Pancreas (tissue), 10 donors: ENCODE measurements at regions not wholly inside any gene's neighbourhood (a gene's known extent, or its start where the extent isn't known, plus 50 kb on each side); places are given as distances from the start of the nearest gene placed in this dataset.

Experiments used
- ATAC-seq, 4 donors: fragments of 200-7000 bp; cut with Tn5 transposase; one replicate each; pipeline versions ENCODE4 v1.8.0 to v1.9.1; 2020; ENCODE audit warnings: mild to moderate bottlenecking in 4 of 4, moderate library complexity in 4 of 4
- DNase-seq, 6 donors: peaks; one replicate each; pipeline ENCODE4 v3.0.0-alpha.2; 2020
- FAIRE-seq: peaks from 2 replicates; lab custom pipeline; 2012; peaks lifted over from hg19 to GRCh38; lab: Jason Lieb, UNC
- H3K27ac ChIP-seq, 4 donors: fragments of 200-600 bp; sonication (generic); 1 replicate in 3 of 4; 2 replicates in 1 of 4; pipeline versions ENCODE4 v1.5.0 to v1.8.0; 2020
- H3K27me3 ChIP-seq, 4 donors: fragments of 200-600 bp; one replicate each; pipeline ENCODE4 v1.8.0; 2021
- H3K36me3 ChIP-seq, 3 donors: fragments of 200-600 bp; sonication (generic) in 1 of 3; one replicate each; pipeline versions ENCODE4 v1.5.0 to v1.8.0; 2020 to 2021
- H3K4me1 ChIP-seq, 3 donors: fragments of 200-600 bp; one replicate each; pipeline ENCODE4 v1.8.0; 2021
- H3K4me3 ChIP-seq, 4 donors: fragments of 200-600 bp; sonication (generic) in 2 of 4; one replicate each; pipeline versions ENCODE4 v1.5.0 to v1.8.0; 2020 to 2021
- H3K9me3 ChIP-seq, 4 donors: fragments of 200-600 bp; one replicate each; pipeline ENCODE4 v1.8.0; 2021
- CTCF ChIP-seq, 4 donors: fragments of 200-600 bp; sonication (generic) in 3 of 4; IDR thresholded peaks; one replicate each; pipeline versions ENCODE4 v1.5.0 to v1.8.0; 2021; ENCODE audit warnings: antibody characterized with exemption in 4 of 4
- WGBS, 2 donors: extraction: QIAGEN DNeasy Blood & Tissue Kit; methylation state at CpG; one replicate each; pipeline ENCODE4 v1.1.7; 2013; 5-methylcytosine and 5-hydroxymethylcytosine counted together
- intact Hi-C, 3 donors: fragments of 100-400 bp; cut with DNase I; formaldehyde crosslinking; loops; one replicate each; pipeline versions ENCODE4 v1.11.1 to v1.14.2; 2022
- donor health status: healthy with polysubstance abuse.
- donor health status: DM: no; HTN: no; CAD: no; lungs with moderate emphysema.
- donor health status: DM: no; HTN: no; CAD: no.
- donor health status: control.
- donor health status: control.
- donor health status: Bipolar disorder and iron deficiency.
- donor health status: DM: yes; HTN: yes; CAD: no.
- donor health status: DM: no; HTN: no; CAD: no.
- donor health status: DM: no; HTN: no; CAD: no.
- donor health status: DM: yes; HTN: yes; CAD: no.

- H3K27me3 ChIP-seq, result no peaks in the 10 kb centered on the region
- H3K27ac ChIP-seq, result no peak overlapping the region
- no peaks in the 10 kb centered on the region for H3K9me3 ChIP-seq
- no peak overlapping the region for H3K4me3 ChIP-seq
- H3K4me1 ChIP-seq, result no peaks in the 10 kb centered on the region
- FAIRE-seq (no peak), DNase-seq (no peak), ATAC-seq (no peak)
- WGBS, 2 donors, result 73% methylated on average over 5 of the region's 5 CpGs
- intact Hi-C loops, result no loop called here
- no peaks in the 10 kb centered on the region for H3K36me3 ChIP-seq
- TF ChIP-seq CTCF (IDR thresholded peaks at IDR 0.05), result no peak
Measured at GRCh38 chr3:73254062-73254461, 192.6 kb downstream of the EBLN2 start.

DNA sequence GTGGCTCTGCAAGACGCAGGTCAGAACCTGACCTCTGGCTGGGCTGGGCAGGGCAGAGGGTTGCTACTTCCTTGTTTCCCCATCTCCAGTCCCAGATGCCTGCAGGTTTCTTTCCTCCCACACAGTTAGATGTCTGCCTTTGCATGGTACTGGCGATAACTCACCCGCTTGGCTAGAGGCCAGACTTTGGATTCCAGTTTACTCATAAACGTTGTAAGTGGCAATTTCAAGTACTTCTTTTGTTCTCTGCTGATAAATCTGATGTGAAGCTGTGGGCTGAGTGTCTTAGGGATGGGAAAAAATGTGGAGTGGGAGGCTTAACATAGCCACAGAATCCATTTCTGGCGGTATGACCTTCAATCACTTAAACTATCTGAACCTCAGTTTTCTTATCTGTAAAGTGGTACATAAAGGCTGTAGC, 194.2 kb downstream of the EBLN2 start:
- no peaks in the 10 kb centered on the region for H3K9me3 ChIP-seq
- H3K27ac ChIP-seq, result no peak overlapping the region
- intact Hi-C loops, result no loop called here
- DNase-seq (peak in 4 of 6 donors; percentile 34 to 59 (median 44)), FAIRE-seq (no peak), ATAC-seq (peak; percentile 55 to 94 (median 90))
- H3K4me1 ChIP-seq, result no peaks in the 10 kb centered on the region
- no peaks in the 10 kb centered on the region for H3K27me3 ChIP-seq
- TF ChIP-seq CTCF (IDR thresholded peaks at IDR 0.05), result no peak
- H3K36me3 ChIP-seq, result no peaks in the 10 kb centered on the region
- H3K4me3 ChIP-seq, result no peak overlapping the region
- WGBS, 2 donors, result 17 to 29% methylated on average over 5 of the region's 5 CpGs

- Histone ChIP-seq H3K27ac (no peak overlapping the region), H3K27me3 (no peaks in the 10 kb centered on the region), H3K4me1 (no peaks in the 10 kb centered on the region), H3K9me3 (no peaks in the 10 kb centered on the region), H3K36me3 (no peaks in the 10 kb centered on the region), H3K4me3 (no peak overlapping the region)
- ATAC-seq, result no peak
- no peak for FAIRE-seq
- 82 to 86% methylated on average over 4 of the region's 4 CpGs for WGBS, 2 donors
- no peak for DNase-seq
- no peak for TF ChIP-seq CTCF (IDR thresholded peaks at IDR 0.05)
- intact Hi-C loops, result no loop called here
Measured at GRCh38 chr3:73257186-73257585, 195.7 kb downstream of the EBLN2 start.

DNA sequence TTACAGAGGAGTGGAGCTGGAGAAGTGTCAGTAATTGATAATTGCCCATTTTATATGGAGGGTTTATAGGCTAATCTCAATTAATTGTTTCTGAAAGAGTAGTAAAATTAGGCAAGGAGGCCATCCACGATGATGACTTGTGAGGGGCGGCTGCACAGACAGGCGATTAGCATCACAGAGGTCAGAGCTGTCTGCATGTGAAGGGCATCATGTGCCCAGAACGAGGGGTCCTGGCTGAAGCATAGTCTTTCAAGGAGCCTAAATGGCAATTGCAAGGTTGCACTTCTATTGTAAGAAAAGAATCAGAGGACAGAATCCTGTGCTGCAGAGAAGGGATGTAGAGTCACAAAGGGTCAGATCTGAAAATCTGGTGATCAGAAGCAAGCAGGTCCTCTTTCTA, 196.6 kb downstream of the EBLN2 start:
- H3K27me3 ChIP-seq, result no peaks in the 10 kb centered on the region
- no peak for ATAC-seq
- H3K27ac ChIP-seq, result no peak overlapping the region
- no peak for TF ChIP-seq CTCF (IDR thresholded peaks at IDR 0.05)
- no peak for FAIRE-seq
- no peak overlapping the region for H3K4me3 ChIP-seq
- H3K9me3 ChIP-seq, result no peaks in the 10 kb centered on the region
- no peaks in the 10 kb centered on the region for H3K4me1 ChIP-seq
- DNase-seq, result no peak
- H3K36me3 ChIP-seq, result no peaks in the 10 kb centered on the region
- WGBS, 2 donors, result 80 to 81% methylated on average over 4 of the region's 4 CpGs
- intact Hi-C loops, result no loop called here

DNA sequence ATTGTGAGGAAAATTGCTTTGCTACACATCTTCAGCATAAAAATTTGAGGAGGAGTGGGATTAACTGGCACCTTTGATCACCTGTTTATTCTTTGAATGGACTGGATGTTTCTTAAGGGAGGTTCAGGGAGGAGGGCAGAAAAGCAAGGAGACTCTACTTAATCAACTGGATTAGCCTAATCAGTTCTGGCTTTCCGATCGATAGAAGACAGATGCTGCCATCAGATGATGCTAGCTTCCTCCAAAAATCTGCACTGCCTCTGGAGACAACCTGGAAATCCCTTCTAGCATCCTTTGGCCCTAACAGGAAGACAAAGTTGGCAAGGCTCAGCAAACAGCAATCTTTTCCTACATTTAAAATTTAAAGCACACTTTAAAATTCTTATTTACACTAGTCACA, 197.8 kb downstream of the EBLN2 start:
- no peak overlapping the region for H3K27ac ChIP-seq
- no peak for TF ChIP-seq CTCF (IDR thresholded peaks at IDR 0.05)
- no peaks in the 10 kb centered on the region for H3K27me3 ChIP-seq
- no peak overlapping the region for H3K4me3 ChIP-seq
- intact Hi-C loops, result no loop called here
- FAIRE-seq (no peak), ATAC-seq (no peak), DNase-seq (no peak)
- H3K4me1 ChIP-seq, result no peaks in the 10 kb centered on the region
- 81 to 94% methylated on average over 2 of the region's 2 CpGs for WGBS, 2 donors
- H3K36me3 ChIP-seq, result no peaks in the 10 kb centered on the region
- H3K9me3 ChIP-seq, result no peaks in the 10 kb centered on the region
